ENCODE measurements at regions not wholly inside any gene's neighbourhood (a gene's known extent, or its start where the extent isn't known, plus 50 kb on each side); places are given as distances from the start of the nearest gene placed in this dataset.

DNA sequence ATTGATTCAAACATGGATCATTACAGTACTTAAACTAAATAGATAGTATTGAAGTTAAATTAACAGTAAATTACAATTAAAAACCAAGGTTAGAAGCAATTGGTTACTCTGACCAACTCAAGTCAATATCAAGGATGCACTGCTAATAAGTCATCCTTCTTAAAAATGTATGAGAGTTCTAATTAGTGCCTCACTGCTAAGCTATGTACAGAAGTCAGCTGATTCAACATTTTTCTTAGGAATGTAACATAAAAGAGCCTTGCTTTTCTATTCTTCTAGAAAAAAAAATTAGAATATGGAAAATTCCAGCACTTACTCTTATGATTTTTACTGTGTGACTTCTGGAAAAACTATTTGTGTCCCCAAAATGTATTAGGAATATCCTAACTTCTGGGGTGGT, 75.7 kb upstream of the FBN2 start:
- H3K27me3 ChIP-seq = no peaks in the 10 kb centered on the region
- intact Hi-C loops (cut with DNase I) = no loop called here
- no peak for TF ChIP-seq POLR2A (IDR thresholded peaks at IDR 0.05)
- TF ChIP-seq, protein P1, sequence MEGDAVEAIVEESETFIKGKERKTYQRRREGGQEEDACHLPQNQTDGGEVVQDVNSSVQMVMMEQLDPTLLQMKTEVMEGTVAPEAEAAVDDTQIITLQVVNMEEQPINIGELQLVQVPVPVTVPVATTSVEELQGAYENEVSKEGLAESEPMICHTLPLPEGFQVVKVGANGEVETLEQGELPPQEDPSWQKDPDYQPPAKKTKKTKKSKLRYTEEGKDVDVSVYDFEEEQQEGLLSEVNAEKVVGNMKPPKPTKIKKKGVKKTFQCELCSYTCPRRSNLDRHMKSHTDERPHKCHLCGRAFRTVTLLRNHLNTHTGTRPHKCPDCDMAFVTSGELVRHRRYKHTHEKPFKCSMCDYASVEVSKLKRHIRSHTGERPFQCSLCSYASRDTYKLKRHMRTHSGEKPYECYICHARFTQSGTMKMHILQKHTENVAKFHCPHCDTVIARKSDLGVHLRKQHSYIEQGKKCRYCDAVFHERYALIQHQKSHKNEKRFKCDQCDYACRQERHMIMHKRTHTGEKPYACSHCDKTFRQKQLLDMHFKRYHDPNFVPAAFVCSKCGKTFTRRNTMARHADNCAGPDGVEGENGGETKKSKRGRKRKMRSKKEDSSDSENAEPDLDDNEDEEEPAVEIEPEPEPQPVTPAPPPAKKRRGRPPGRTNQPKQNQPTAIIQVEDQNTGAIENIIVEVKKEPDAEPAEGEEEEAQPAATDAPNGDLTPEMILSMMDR (IDR thresholded peaks at IDR 0.05) = no peak
- H3K4me3 ChIP-seq = no peak overlapping the region
- no peaks in the 10 kb centered on the region for H3K36me3 ChIP-seq
- no peaks in the 10 kb centered on the region for H3K4me1 ChIP-seq
- DNase-seq = no peak
- H3K27ac ChIP-seq = no peak overlapping the region
- H3K9me3 ChIP-seq = no peaks in the 10 kb centered on the region
- ATAC-seq = no peak

- Histone ChIP-seq H3K36me3 (no peaks in the 10 kb centered on the region), H3K4me1 (no peaks in the 10 kb centered on the region), H3K27me3 (no peaks in the 10 kb centered on the region), H3K4me3 (no peak overlapping the region), H3K9me3 (no peaks in the 10 kb centered on the region), H3K27ac (no peak overlapping the region)
- intact Hi-C loops (cut with DNase I) = no loop called here
- ATAC-seq (no peak), DNase-seq (no peak)
- TF ChIP-seq, protein P1 (IDR thresholded peaks at IDR 0.05) = no peak
Measured at GRCh38 chr5:128615578-128615977, 77.5 kb upstream of the FBN2 start.

GRCh38 chr5:128626536-128627090, 88.6 kb upstream of the FBN2 start:
- DNase-seq (no peak), ATAC-seq (no peak)
- no peaks in the 10 kb centered on the region for H3K4me1 ChIP-seq

DNA sequence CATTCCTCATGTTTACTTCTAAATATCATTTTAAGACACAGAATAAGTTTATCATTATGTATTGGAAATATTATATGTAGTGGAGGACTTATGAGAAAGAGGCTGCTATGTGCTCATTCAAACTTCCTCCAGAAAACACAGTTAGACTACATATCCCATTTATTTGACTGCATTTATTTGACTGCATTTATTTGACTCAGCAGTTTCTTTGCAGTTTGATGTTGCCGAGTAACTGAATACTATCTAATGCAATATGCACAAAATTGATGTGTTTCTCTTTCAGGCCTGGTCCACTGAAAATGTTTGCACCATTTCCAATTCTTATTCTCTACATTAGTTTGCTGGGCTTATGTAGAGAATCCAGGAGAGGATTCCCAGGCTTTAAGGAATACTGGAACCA, 89.9 kb upstream of the FBN2 start:
- H3K4me3 ChIP-seq = no peak overlapping the region
- no peak overlapping the region for H3K27ac ChIP-seq
- DNase-seq (no peak), ATAC-seq (no peak)
- TF ChIP-seq POLR2A (IDR thresholded peaks at IDR 0.05) = no peak
- TF ChIP-seq, protein P1 (IDR thresholded peaks at IDR 0.05) = no peak
- no peaks in the 10 kb centered on the region for H3K36me3 ChIP-seq
- H3K27me3 ChIP-seq = no peaks in the 10 kb centered on the region
- H3K4me1 ChIP-seq = no peaks in the 10 kb centered on the region
- intact Hi-C loops (cut with DNase I) = no loop called here
- H3K9me3 ChIP-seq = no peaks in the 10 kb centered on the region
- WGBS (ENCODE audit: insufficient coverage, low coverage, low lambda C conversion rate, missing lambda C conversion rate) = 60% methylated on average over 1 of the region's 1 CpG

More at GRCh38 chr5:128626536-128627090, 88.6 kb upstream of the FBN2 start:
- no peaks in the 10 kb centered on the region for H3K27me3 ChIP-seq
- H3K27ac ChIP-seq = no peak overlapping the region
- intact Hi-C loops (cut with DNase I) = no loop called here
- no peaks in the 10 kb centered on the region for H3K36me3 ChIP-seq
- H3K9me3 ChIP-seq = no peaks in the 10 kb centered on the region
- TF ChIP-seq, protein P1 (IDR thresholded peaks at IDR 0.05) = no peak
- TF ChIP-seq POLR2A (IDR thresholded peaks at IDR 0.05) = no peak
- WGBS (ENCODE audit: insufficient coverage, low coverage, low lambda C conversion rate, missing lambda C conversion rate) = 22% methylated on average over 1 of the region's 1 CpG
- H3K4me3 ChIP-seq = no peak overlapping the region

- intact Hi-C loops (cut with DNase I) = no loop called here
- TF ChIP-seq, protein P1 (IDR thresholded peaks at IDR 0.05) = no peak
- TF ChIP-seq POLR2A (IDR thresholded peaks at IDR 0.05) = no peak
- ATAC-seq (no peak), DNase-seq (no peak)
- H3K27me3 ChIP-seq = no peaks in the 10 kb centered on the region
- no peaks in the 10 kb centered on the region for H3K9me3 ChIP-seq
- no peaks in the 10 kb centered on the region for H3K36me3 ChIP-seq
- H3K4me1 ChIP-seq = no peaks in the 10 kb centered on the region
- whole genome bisulfite sequencing (ENCODE audit: insufficient coverage, low coverage, low lambda C conversion rate, missing lambda C conversion rate) = 43% methylated on average over 3 of the region's 3 CpGs
- H3K4me3 ChIP-seq = no peak overlapping the region
- no peak overlapping the region for H3K27ac ChIP-seq
Measured at GRCh38 chr5:128629157-128629556, 91.1 kb upstream of the FBN2 start.
